HCT116 (cell line): ENCODE measurements at regions not wholly inside any gene's neighbourhood (a gene's known extent, or its start where the extent isn't known, plus 50 kb on each side); places are given as distances from the start of the nearest gene placed in this dataset.
"Not testable (repeated sequence)": the region's sequence is repeated elsewhere in the genome, so short reads cannot be mapped to it uniquely, and the experiment has no call there.

Experiments used
- CEBPB ChIP-seq: IDR thresholded peaks from 2 replicates; pipeline ENCODE4 v1.6.1; 2012; ENCODE audit warnings: low read depth
- EGR1 ChIP-seq: IDR thresholded peaks from 2 replicates; pipeline ENCODE4 v1.6.1; 2012; ENCODE audit warnings: low read depth
- EZH2 ChIP-seq: fragments of 200-600 bp; sonication (generic); IDR thresholded peaks from 2 replicates; pipeline ENCODE4 v1.6.1; 2017; ENCODE audit warnings: antibody characterized with exemption, mixed run types
- EZH2phosphoT487 ChIP-seq: fragments of 200-600 bp; IDR thresholded peaks from 2 replicates; pipeline ENCODE4 v1.6.1; 2018; ENCODE audit warnings: antibody characterized with exemption, borderline replicate concordance
- JUND ChIP-seq: IDR thresholded peaks from 2 replicates; pipeline ENCODE4 v1.6.1; 2012
- MAX ChIP-seq: IDR thresholded peaks from 2 replicates; pipeline ENCODE4 v1.6.1; 2012
- POLR2A ChIP-seq: IDR thresholded peaks from 2 replicates; pipeline ENCODE4 v1.7.0; 2011; ENCODE audit warnings: borderline replicate concordance; ENCODE audit not compliant: insufficient read depth, insufficient read length; ENCODE audit errors: extremely low read depth
- POLR2AphosphoS5 ChIP-seq: IDR thresholded peaks from 2 replicates; pipeline ENCODE4 v1.6.1; 2011; ENCODE audit warnings: mild to moderate bottlenecking, low read depth, low read length, moderate library complexity
- RAD21 ChIP-seq: IDR thresholded peaks from 2 replicates; pipeline ENCODE4 v1.6.1; 2012; ENCODE audit warnings: low read depth, mild to moderate bottlenecking
- YY1 ChIP-seq: IDR thresholded peaks from 2 replicates; pipeline ENCODE4 v1.6.1; 2011; ENCODE audit warnings: low read length, low read depth, moderate library complexity, mild to moderate bottlenecking; ENCODE audit not compliant: insufficient replicate concordance; ENCODE audit errors: extremely low read depth
- ZBTB33 ChIP-seq: IDR thresholded peaks from 2 replicates; pipeline ENCODE4 v1.6.1; 2011; ENCODE audit warnings: mild to moderate bottlenecking, low read length, moderate library complexity; ENCODE audit not compliant: insufficient replicate concordance; ENCODE audit errors: extremely low read depth
- ZNF274 ChIP-seq: fragments of 200-500 bp; sonication (Bioruptor generic); IDR thresholded peaks from 2 replicates; pipeline ENCODE4 v1.6.1; 2014; ENCODE audit warnings: mild to moderate bottlenecking, low read depth, low read length, inconsistent platforms
- TF ChIP-seq, protein P1 (sequence below), 3 experiments: fragments of 200-600 bp in 1 of 3; sonication (generic) in 1 of 3; IDR thresholded peaks in 2 of 3; conservative IDR thresholded peaks in 1 of 3; 2 replicates each; pipeline ENCODE4 v1.5.1; 2012 to 2017; ENCODE audit warnings: low read depth in 2 of 3, low read length in 2 of 3, antibody characterized with exemption in 1 of 3, borderline replicate concordance in 1 of 3, control low read depth in 1 of 3, mild to moderate bottlenecking in 1 of 3, mixed read lengths in 1 of 3, mixed run types in 1 of 3, moderate library complexity in 1 of 3; ENCODE audit not compliant: insufficient read depth in 1 of 3

GRCh38 chr18:65605352-65605751 lies 145.5 kb upstream of the CDH7 start:
- TF ChIP-seq, protein P1, sequence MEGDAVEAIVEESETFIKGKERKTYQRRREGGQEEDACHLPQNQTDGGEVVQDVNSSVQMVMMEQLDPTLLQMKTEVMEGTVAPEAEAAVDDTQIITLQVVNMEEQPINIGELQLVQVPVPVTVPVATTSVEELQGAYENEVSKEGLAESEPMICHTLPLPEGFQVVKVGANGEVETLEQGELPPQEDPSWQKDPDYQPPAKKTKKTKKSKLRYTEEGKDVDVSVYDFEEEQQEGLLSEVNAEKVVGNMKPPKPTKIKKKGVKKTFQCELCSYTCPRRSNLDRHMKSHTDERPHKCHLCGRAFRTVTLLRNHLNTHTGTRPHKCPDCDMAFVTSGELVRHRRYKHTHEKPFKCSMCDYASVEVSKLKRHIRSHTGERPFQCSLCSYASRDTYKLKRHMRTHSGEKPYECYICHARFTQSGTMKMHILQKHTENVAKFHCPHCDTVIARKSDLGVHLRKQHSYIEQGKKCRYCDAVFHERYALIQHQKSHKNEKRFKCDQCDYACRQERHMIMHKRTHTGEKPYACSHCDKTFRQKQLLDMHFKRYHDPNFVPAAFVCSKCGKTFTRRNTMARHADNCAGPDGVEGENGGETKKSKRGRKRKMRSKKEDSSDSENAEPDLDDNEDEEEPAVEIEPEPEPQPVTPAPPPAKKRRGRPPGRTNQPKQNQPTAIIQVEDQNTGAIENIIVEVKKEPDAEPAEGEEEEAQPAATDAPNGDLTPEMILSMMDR (IDR thresholded peaks at IDR 0.05 in 2 of 3, conservative IDR thresholded peaks at IDR 0.05 in 1 of 3; ENCODE audit: borderline replicate concordance in 1 of 3, insufficient read depth in 1 of 3, low read depth in 2 of 3, low read length in 2 of 3) = not testable (repeated sequence)
- not testable (repeated sequence) for TF ChIP-seq POLR2A, ZNF274, RAD21, MAX, ZBTB33, CEBPB, YY1, EGR1, EZH2phosphoT487, JUND, EZH2, POLR2AphosphoS5
